AG09319 (cell line): ENCODE measurements at regions not wholly inside any gene's neighbourhood (a gene's known extent, or its start where the extent isn't known, plus 50 kb on each side); places are given as distances from the start of the nearest gene placed in this dataset.

Experiments
- DNase-seq: peaks from one replicate; pipeline ENCODE4 v3.0.0-alpha.2; 2010; ENCODE audit warnings: low read depth; ENCODE audit errors: extremely low read depth
- CTCF ChIP-seq: IDR thresholded peaks from 2 replicates; pipeline ENCODE4 v1.5.1; 2011; ENCODE audit warnings: low read depth, mild to moderate bottlenecking, inconsistent platforms, low read length, moderate library complexity

- no peak for TF ChIP-seq CTCF
- DNase-seq: no peak
Measured at GRCh38 chr2:7599462-7600258, 682.4 kb downstream of the RNF144A start.

GRCh38 chr2:7601990-7602389, 684.8 kb downstream of the RNF144A start:
- no peak for TF ChIP-seq CTCF
- DNase-seq: no peak

- no peak for TF ChIP-seq CTCF
- no peak for DNase-seq
Measured at GRCh38 chr2:7604456-7604855, 687.2 kb downstream of the RNF144A start.

GRCh38 chr2:7607441-7608173, 690.4 kb downstream of the RNF144A start:
- no peak for TF ChIP-seq CTCF
- no peak for DNase-seq

- DNase-seq: no peak
- no peak for TF ChIP-seq CTCF
Measured at GRCh38 chr2:7609556-7609955, 692.3 kb downstream of the RNF144A start.

GRCh38 chr2:7609974-7610373, 692.8 kb downstream of the RNF144A start:
- no peak for TF ChIP-seq CTCF
- no peak for DNase-seq

- no peak for TF ChIP-seq CTCF
- no peak for DNase-seq
Measured at GRCh38 chr2:7611750-7612149, 694.5 kb downstream of the RNF144A start.
